ENCODE measurements at regions not wholly inside any gene's neighbourhood (a gene's known extent, or its start where the extent isn't known, plus 50 kb on each side); places are given as distances from the start of the nearest gene placed in this dataset.

GRCh38 chr13:24052547-24053518 is 107.7 kb upstream of the SPATA13 start:
- DNase-seq = no peak

- DNase-seq = peak; percentile 85
These were observed 106.8 kb upstream of the SPATA13 start for GRCh38 chr13:24053519-24054251.

GRCh38 chr13:24056616-24057137 is 103.8 kb upstream of the SPATA13 start:
- no peak for DNase-seq

- no peak for DNase-seq
These were observed 99.5 kb upstream of the SPATA13 start for GRCh38 chr13:24060993-24061392.

- no peak for DNase-seq
These were observed 97.1 kb upstream of the SPATA13 start for GRCh38 chr13:24063281-24063877.

- DNase-seq = peak; percentile 50
These were observed 96.1 kb upstream of the SPATA13 start for GRCh38 chr13:24064371-24064770.

GRCh38 chr13:24065176-24065575 is 95.3 kb upstream of the SPATA13 start:
- DNase-seq = no peak

GRCh38 chr13:24066405-24067295 is 93.9 kb upstream of the SPATA13 start:
- DNase-seq = no peak

- no peak for DNase-seq
These were observed 92.0 kb upstream of the SPATA13 start for GRCh38 chr13:24068472-24068871.

- DNase-seq = no peak
These were observed 89.5 kb upstream of the SPATA13 start for GRCh38 chr13:24071016-24071415.

GRCh38 chr13:24071423-24072075 is 89.0 kb upstream of the SPATA13 start:
- DNase-seq = no peak

- DNase-seq = no peak
These were observed 86.9 kb upstream of the SPATA13 start for GRCh38 chr13:24073657-24074056.

GRCh38 chr13:24074678-24075077 is 85.8 kb upstream of the SPATA13 start:
- no peak for DNase-seq

- no peak for DNase-seq
These were observed 85.2 kb upstream of the SPATA13 start for GRCh38 chr13:24075137-24075975.

GRCh38 chr13:24076109-24076508 is 84.4 kb upstream of the SPATA13 start:
- peak; percentile 28 for DNase-seq

GRCh38 chr13:24076636-24077035 is 83.9 kb upstream of the SPATA13 start:
- no peak for DNase-seq

- no peak for DNase-seq
These were observed 80.4 kb upstream of the SPATA13 start for GRCh38 chr13:24080134-24080533.

GRCh38 chr13:24081387-24081786 is 79.1 kb upstream of the SPATA13 start:
- DNase-seq = no peak

GRCh38 chr13:24083141-24083540 is 77.4 kb upstream of the SPATA13 start:
- DNase-seq = no peak

GRCh38 chr13:24083722-24084421 is 76.6 kb upstream of the SPATA13 start:
- peak; percentile 69 for DNase-seq

Measured in NCI-H526 treated with DMSO at 0.1 percent for 48 hours (cell line).